ENCODE measurements at regions not wholly inside any gene's neighbourhood (a gene's known extent, or its start where the extent isn't known, plus 50 kb on each side); places are given as distances from the start of the nearest gene placed in this dataset.

DNA sequence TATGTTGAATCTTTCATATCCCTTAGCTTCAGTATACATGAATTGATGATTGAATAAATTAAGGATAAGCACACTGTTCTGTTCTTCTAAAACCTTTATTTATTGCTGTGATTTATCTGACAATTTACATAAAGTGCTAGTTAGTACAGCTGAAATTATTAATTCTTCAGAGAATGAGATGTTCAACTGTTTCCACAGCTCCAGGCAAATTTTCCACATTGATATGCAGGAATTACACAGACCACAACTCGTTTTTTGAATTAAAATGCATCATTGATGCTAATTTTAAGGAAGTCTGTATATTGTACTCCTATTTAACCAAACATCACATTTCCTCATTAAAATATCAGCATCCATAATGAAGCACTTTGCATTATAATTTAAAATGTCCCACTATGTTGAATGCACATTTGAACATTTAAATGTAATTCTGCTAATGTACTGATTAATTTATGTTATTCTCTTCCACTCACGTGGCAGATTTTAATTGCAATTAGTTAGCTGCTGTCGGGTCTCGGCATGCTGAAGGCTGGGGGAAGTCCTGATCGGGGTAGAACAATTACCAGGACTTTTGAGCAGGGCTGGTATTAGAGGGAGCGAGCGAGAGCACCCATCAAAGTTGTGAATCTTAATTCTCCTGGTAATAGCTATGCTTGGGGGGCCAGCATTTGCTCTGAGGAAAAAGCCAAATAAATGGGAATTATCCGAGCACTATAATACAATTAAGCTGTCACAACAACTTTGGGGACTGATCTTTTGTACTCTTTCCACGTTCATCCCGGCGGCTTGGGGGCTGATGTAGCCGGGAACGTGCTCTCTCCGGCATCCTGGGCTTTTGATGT lies 136.7 kb upstream of the TMTC4 start:
- TF ChIP-seq POLR2A (IDR thresholded peaks at IDR 0.05): no peak
- TF ChIP-seq, protein P1, sequence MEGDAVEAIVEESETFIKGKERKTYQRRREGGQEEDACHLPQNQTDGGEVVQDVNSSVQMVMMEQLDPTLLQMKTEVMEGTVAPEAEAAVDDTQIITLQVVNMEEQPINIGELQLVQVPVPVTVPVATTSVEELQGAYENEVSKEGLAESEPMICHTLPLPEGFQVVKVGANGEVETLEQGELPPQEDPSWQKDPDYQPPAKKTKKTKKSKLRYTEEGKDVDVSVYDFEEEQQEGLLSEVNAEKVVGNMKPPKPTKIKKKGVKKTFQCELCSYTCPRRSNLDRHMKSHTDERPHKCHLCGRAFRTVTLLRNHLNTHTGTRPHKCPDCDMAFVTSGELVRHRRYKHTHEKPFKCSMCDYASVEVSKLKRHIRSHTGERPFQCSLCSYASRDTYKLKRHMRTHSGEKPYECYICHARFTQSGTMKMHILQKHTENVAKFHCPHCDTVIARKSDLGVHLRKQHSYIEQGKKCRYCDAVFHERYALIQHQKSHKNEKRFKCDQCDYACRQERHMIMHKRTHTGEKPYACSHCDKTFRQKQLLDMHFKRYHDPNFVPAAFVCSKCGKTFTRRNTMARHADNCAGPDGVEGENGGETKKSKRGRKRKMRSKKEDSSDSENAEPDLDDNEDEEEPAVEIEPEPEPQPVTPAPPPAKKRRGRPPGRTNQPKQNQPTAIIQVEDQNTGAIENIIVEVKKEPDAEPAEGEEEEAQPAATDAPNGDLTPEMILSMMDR (IDR thresholded peaks at IDR 0.05): no peak

All from body of pancreas (tissue), 4 donors.